Smooth muscle cell (in vitro differentiated cells): ENCODE measurements at regions not wholly inside any gene's neighbourhood (a gene's known extent, or its start where the extent isn't known, plus 50 kb on each side); places are given as distances from the start of the nearest gene placed in this dataset.

Experiments used
- DNase-seq: peaks from one replicate; lab custom pipeline; 2025; ENCODE audit not compliant: unreplicated experiment; lab: John Stamatoyannopoulos, UW
- H2AFZ ChIP-seq: fragments of 200-600 bp; sonication (generic); 2 replicates; pipeline ENCODE4 v1.6.0; 2016; ENCODE audit warnings: antibody characterized with exemption, low read depth, mild to moderate bottlenecking
- H3F3A ChIP-seq: fragments of 200-600 bp; sonication (generic); 2 replicates; pipeline ENCODE4 v1.6.0; 2017; ENCODE audit warnings: antibody characterized with exemption, low read depth
- H3K27ac ChIP-seq: fragments of 200-600 bp; sonication (generic); 2 replicates; pipeline ENCODE4 v1.5.1; 2016; ENCODE audit warnings: low read depth, mild to moderate bottlenecking
- H3K27me3 ChIP-seq: fragments of 200-600 bp; sonication (generic); 2 replicates; pipeline ENCODE4 v1.6.1; 2016; ENCODE audit warnings: low read depth, mild to moderate bottlenecking
- H3K36me3 ChIP-seq: fragments of 200-600 bp; sonication (generic); 2 replicates; pipeline ENCODE4 v1.5.1; 2016; ENCODE audit warnings: low read depth
- H3K4me1 ChIP-seq: fragments of 200-600 bp; sonication (generic); 2 replicates; pipeline ENCODE4 v1.5.1; 2016; ENCODE audit warnings: low read depth
- H3K4me2 ChIP-seq: fragments of 200-600 bp; sonication (generic); 2 replicates; pipeline ENCODE4 v1.6.0; 2016; ENCODE audit warnings: mild to moderate bottlenecking
- H3K4me3 ChIP-seq: fragments of 200-600 bp; sonication (generic); 2 replicates; pipeline ENCODE4 v1.5.1; 2016; ENCODE audit warnings: mild to moderate bottlenecking
- H3K79me2 ChIP-seq: fragments of 200-600 bp; sonication (generic); 2 replicates; pipeline ENCODE4 v1.6.0; 2016; ENCODE audit warnings: low read depth, mild to moderate bottlenecking
- H3K9ac ChIP-seq: fragments of 200-600 bp; sonication (generic); 2 replicates; pipeline ENCODE4 v1.6.0; 2016; ENCODE audit warnings: low read depth
- H3K9me3 ChIP-seq: fragments of 200-600 bp; sonication (generic); replicated peaks from 2 replicates; pipeline ENCODE4 v1.5.1; 2016; ENCODE audit warnings: low read depth
- H4K20me1 ChIP-seq: fragments of 200-600 bp; sonication (generic); 2 replicates; pipeline ENCODE4 v1.6.0; 2016; ENCODE audit warnings: low read depth
- CTCF ChIP-seq: fragments of 200-600 bp; sonication (generic); IDR thresholded peaks from 2 replicates; pipeline ENCODE4 v1.5.1; 2017; ENCODE audit warnings: borderline replicate concordance, mild to moderate bottlenecking, antibody characterized with exemption; ENCODE audit not compliant: insufficient read depth, poor library complexity, severe bottlenecking
- WGBS: methylation state at CpG from one replicate; pipeline ENCODE4 v1.1.7; 2016; ENCODE audit warnings: low lambda C conversion rate; 5-methylcytosine and 5-hydroxymethylcytosine counted together

GRCh38 chr6:159431750-159432149, 261.3 kb downstream of the SOD2 start:
- Histone ChIP-seq H3F3A (no peaks in the 10 kb centered on the region), H3K27me3 (no peaks in the 10 kb centered on the region), H3K79me2 (no peaks in the 10 kb centered on the region), H2AFZ (no peak overlapping the region), H4K20me1 (no peaks in the 10 kb centered on the region), H3K9me3 (peaks cover 4% of the 10 kb centered on the region), H3K36me3 (no peaks in the 10 kb centered on the region), H3K4me3 (no peak overlapping the region), H3K4me2 (no peak overlapping the region), H3K9ac (no peak overlapping the region), H3K4me1 (no peaks in the 10 kb centered on the region), H3K27ac (no peak overlapping the region)
- TF ChIP-seq CTCF = no peak
- DNase-seq = no peak
- WGBS = 100% methylated on average over 1 of the region's 1 CpG

- no peak overlapping the region for H3K9ac ChIP-seq
- no peak overlapping the region for H3K27ac ChIP-seq
- no peaks in the 10 kb centered on the region for H4K20me1 ChIP-seq
- H3K9me3 ChIP-seq = peaks cover 4% of the 10 kb centered on the region
- no peak overlapping the region for H3K4me3 ChIP-seq
- H3K4me1 ChIP-seq = no peaks in the 10 kb centered on the region
- 69% methylated on average over 3 of the region's 3 CpGs for WGBS
- TF ChIP-seq CTCF = no peak
- no peaks in the 10 kb centered on the region for H3K36me3 ChIP-seq
- H3F3A ChIP-seq = no peaks in the 10 kb centered on the region
- no peak overlapping the region for H3K4me2 ChIP-seq
- no peak for DNase-seq
- H2AFZ ChIP-seq = no peak overlapping the region
- no peaks in the 10 kb centered on the region for H3K27me3 ChIP-seq
- H3K79me2 ChIP-seq = no peaks in the 10 kb centered on the region
Observed at GRCh38 chr6:159430323-159430722, 261.1 kb downstream of the FNDC1 start.

- Histone ChIP-seq H2AFZ (no peak overlapping the region), H4K20me1 (no peaks in the 10 kb centered on the region), H3K27me3 (no peaks in the 10 kb centered on the region), H3K4me1 (no peaks in the 10 kb centered on the region), H3K79me2 (no peaks in the 10 kb centered on the region), H3K9me3 (peaks cover 4% of the 10 kb centered on the region), H3K9ac (no peak overlapping the region), H3K4me2 (no peak overlapping the region), H3K4me3 (no peak overlapping the region), H3F3A (no peaks in the 10 kb centered on the region), H3K27ac (no peak overlapping the region), H3K36me3 (no peaks in the 10 kb centered on the region)
- 62% methylated on average over 2 of the region's 2 CpGs for WGBS
- no peak for TF ChIP-seq CTCF
- no peak for DNase-seq
Observed at GRCh38 chr6:159429433-159429832, 260.2 kb downstream of the FNDC1 start.

GRCh38 chr6:159427771-159428170, 258.6 kb downstream of the FNDC1 start:
- DNase-seq = no peak
- WGBS = 75% methylated on average over 3 of the region's 3 CpGs

More at GRCh38 chr6:159427771-159428170, 258.6 kb downstream of the FNDC1 start:
- H3K36me3 ChIP-seq = no peaks in the 10 kb centered on the region
- H3K27ac ChIP-seq = no peak overlapping the region
- H3K9ac ChIP-seq = no peak overlapping the region
- no peaks in the 10 kb centered on the region for H4K20me1 ChIP-seq
- H3K4me3 ChIP-seq = no peak overlapping the region
- no peaks in the 10 kb centered on the region for H3K27me3 ChIP-seq
- H3K79me2 ChIP-seq = no peaks in the 10 kb centered on the region
- H3K4me2 ChIP-seq = no peak overlapping the region
- no peak overlapping the region for H2AFZ ChIP-seq
- no peaks in the 10 kb centered on the region for H3F3A ChIP-seq
- no peaks in the 10 kb centered on the region for H3K4me1 ChIP-seq
- TF ChIP-seq CTCF = no peak
- peaks cover 4% of the 10 kb centered on the region for H3K9me3 ChIP-seq
